ENCODE measurements at regions not wholly inside any gene's neighbourhood (a gene's known extent, or its start where the extent isn't known, plus 50 kb on each side); places are given as distances from the start of the nearest gene placed in this dataset.

DNA sequence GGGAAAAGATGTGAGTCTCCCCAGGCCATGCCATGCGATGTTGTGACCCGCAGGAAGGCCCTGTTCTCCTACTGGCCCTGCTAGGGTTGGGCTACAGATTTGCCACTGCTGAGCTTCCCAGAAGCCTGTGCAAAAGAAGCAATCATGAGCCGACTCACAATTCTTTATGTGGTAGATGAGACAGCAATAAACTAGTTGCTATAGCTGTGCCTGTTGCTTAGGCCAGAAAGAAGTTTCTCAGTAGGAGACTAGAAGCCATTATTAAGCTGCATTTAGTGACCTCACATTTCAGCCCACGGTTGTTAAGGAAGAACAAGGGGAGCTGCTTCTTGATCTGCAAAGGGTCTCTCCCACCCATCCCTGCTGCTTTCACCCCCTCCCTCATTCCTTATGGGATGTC, 239.4 kb upstream of the CRY1 start:
- TF ChIP-seq EZH2 (IDR thresholded peaks at IDR 0.05; ENCODE audit: insufficient read depth, poor library complexity, severe bottlenecking) (no peak), EZH2phosphoT487 (IDR thresholded peaks at IDR 0.05; ENCODE audit: insufficient read depth, low read depth) (no peak)

Measured in GM23248 (cell line).